Lung microvascular endothelial cell (primary cell): ENCODE measurements at regions not wholly inside any gene's neighbourhood (a gene's known extent, or its start where the extent isn't known, plus 50 kb on each side); places are given as distances from the start of the nearest gene placed in this dataset.

ENCODE experiments used
- DNase-seq, 2 donors: peaks; one replicate each; pipeline versions ENCODE4 v3.0.0 to v3.0.0-alpha.2; 2010; ENCODE audit warnings: low read depth in 2 of 2

GRCh38 chr10:55509168-55509567 is 708.1 kb upstream of the PCDH15 start:
- DNase-seq = no peak

DNA sequence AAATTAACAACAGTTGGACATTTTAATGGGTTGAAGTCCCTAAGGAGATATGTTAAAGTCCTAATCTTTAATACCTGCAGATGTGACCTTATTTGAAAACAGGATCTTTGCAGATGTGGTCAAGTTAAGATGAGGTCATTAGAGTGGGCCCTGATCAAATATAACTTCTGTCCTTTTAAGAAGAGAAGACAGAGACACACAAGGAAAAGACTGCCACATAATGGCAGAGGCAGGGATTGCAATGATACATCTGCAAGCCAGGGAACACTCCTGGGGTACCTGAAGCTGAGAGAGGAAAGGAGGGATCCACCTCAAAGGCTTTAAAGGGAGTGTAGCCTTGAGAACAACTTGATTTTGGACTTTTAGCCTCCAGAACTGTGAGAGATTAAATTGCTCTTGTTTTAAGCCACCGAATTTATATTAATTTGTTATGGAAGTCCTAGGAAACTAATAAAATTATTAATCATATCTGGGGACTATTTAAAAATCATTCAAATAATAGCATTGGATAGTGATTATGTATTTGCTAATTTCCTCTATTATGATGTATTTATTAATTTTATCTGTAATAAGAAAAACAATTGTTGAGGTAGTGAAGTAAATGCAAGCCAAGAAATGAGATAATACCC is 700.0 kb upstream of the PCDH15 start:
- DNase-seq = peak; percentile 7 to 31

GRCh38 chr10:55497893-55498499 is 697.0 kb upstream of the PCDH15 start:
- DNase-seq = no peak

DNA sequence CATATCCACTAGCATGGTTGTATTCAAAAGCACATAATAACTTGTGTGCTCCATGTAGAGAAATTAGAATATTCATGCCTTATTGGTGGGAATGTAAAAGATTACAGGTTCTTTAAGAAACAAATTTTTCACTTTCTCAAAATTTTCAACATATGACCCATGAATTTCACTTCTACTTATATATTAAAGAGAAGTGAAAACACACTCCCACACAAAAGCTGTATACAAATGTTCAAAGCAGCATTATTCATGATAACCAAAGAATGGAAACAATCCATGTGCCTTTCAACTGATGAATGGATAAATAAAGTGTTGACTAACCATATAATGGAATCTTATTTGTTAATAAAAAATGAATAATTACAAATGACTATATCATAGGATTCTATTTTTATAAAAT is 694.5 kb upstream of the PCDH15 start:
- no peak for DNase-seq

DNA sequence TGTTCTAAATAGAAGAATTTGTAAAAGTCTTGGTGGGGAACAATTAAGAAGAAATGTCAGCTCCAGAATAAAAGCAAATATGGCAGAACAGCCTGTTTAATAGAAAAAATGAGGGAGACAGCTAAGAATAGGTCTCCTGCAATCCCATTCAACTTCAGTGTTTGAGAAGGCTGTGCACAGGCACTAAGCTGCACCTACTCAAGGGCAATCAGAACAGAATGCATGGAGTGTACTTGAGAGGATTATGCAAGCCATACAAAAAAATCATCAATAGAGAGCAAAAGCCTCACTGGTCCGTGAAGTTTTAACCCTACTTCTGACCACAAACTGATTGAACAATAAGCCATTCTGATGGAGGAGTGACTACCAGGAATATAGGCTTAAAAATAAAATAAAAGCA is 690.7 kb upstream of the PCDH15 start:
- DNase-seq = no peak

DNA sequence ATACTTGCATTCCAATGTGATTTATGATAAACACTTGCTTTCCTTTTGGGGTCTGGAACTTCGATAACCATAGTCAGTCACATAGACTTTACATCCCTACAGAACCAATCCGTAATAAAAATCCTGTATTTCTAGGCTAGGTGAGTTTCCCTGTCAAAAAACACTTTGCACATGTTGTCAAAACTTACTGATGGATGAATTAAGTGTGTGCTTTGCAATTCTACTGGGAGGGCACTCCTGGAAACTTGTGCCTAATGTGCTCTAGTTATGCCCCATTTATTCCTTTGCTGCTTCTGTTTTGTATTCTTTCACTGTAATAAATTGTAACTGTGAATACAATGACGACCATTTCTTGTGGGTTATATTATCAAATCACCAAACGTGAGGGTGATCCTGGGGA is 684.8 kb upstream of the PCDH15 start:
- no peak for DNase-seq

GRCh38 chr10:55476129-55476528 is 675.1 kb upstream of the PCDH15 start:
- no peak for DNase-seq

GRCh38 chr10:55474258-55474657 is 673.2 kb upstream of the PCDH15 start:
- no peak for DNase-seq

GRCh38 chr10:55470840-55471239 is 669.8 kb upstream of the PCDH15 start:
- DNase-seq = no peak

- DNase-seq = no peak
Observed at GRCh38 chr10:55466806-55467504, 665.9 kb upstream of the PCDH15 start.

GRCh38 chr10:55464083-55464482 is 663.1 kb upstream of the PCDH15 start:
- no peak for DNase-seq

GRCh38 chr10:55460008-55460407 is 659.0 kb upstream of the PCDH15 start:
- DNase-seq = no peak

DNA sequence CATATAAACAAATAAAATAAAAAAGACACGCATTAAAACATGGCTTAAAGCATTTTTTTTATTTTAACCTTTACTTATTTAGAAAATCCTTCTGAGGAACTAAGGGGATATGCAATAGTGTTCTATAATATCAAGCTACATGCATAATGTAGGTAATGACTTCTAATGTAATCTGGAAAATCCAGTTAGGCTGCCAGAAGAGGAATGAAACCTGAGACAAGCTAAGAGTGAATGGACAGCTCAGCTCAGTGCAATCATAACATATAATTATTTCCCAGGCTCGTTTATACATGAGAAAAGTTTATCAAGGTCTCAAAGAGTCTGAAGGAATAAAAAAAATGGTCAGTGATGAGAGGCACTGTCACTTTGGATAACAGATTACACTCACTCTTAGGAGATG is 649.0 kb upstream of the PCDH15 start:
- DNase-seq = no peak

DNA sequence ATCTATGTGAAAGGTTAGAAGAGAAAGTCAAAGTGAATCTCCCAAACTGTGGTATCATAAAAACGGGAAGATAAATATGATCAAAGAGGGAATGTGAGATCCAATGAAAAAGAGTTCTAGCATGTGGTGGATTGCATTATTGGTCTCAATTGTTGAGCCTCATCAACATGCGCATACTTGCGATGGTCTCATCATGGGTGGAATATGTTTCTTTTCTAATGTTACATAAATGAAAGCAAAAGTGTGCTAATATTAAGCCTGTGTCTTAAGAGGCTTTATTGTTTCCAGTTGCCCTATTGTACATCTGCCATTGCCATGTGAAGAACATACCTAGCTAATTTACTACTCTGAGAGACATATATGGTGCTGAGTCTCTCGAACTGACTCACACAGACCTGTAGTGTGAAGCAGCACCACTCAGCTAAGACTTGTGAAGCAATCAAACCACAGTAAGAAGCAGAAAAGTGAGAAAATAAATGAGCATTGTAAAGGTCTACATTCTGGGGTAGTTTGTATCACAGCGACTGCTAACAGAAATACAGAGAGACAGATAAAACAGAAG is 645.5 kb upstream of the PCDH15 start:
- DNase-seq = no peak

GRCh38 chr10:55441777-55442176 is 640.7 kb upstream of the PCDH15 start:
- no peak for DNase-seq

- no peak for DNase-seq
Observed at GRCh38 chr10:55426138-55426537, 625.1 kb upstream of the PCDH15 start.

DNA sequence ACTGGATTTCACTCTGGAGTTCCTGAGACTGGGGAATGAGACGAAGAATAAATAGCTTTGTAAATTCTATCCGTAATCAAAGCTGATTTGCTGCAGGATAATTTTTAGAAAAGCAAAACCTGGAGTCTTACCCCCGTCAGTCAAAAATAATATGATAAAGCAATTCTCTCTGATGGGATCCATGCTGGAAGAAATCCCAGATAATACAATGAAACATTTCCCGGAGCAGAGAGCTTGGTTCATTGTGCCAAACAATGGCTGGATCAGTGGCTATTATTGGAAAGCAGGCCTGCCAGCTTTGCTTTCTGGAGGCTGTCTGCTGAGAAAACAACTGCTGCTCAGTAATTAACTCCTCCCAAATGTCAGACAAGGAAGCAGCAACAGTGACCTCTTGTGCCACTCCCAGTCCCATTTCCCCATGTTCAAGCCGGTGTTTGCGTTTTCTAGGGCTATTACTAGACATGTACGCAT is 609.4 kb upstream of the PCDH15 start:
- peak; percentile 47 to 55 for DNase-seq

- no peak for DNase-seq
Observed at GRCh38 chr10:55404094-55404493, 603.1 kb upstream of the PCDH15 start.

- DNase-seq = peak in 1 of 2 donors; percentile 40
Observed at GRCh38 chr10:55400075-55400849, 599.2 kb upstream of the PCDH15 start.

- DNase-seq = no peak
Observed at GRCh38 chr10:55398497-55398882, 597.5 kb upstream of the PCDH15 start.

- no peak for DNase-seq
Observed at GRCh38 chr10:55397777-55398496, 596.9 kb upstream of the PCDH15 start.
